ENCODE measurements at regions not wholly inside any gene's neighbourhood (a gene's known extent, or its start where the extent isn't known, plus 50 kb on each side); places are given as distances from the start of the nearest gene placed in this dataset.
A peak's percentile ranks its signal among the peaks of the same experiment; 100 is the strongest.

- no peak for DNase-seq (ENCODE audit: low read depth)
Measured at GRCh38 chr1:217090060-217090911, 367.1 kb upstream of the ESRRG start.

- peak; percentile 2 for DNase-seq (ENCODE audit: low read depth)
Measured at GRCh38 chr1:217089361-217090014, 366.3 kb upstream of the ESRRG start.

GRCh38 chr1:217088521-217089284 is 365.5 kb upstream of the ESRRG start:
- no peak for DNase-seq (ENCODE audit: low read depth)

- no peak for DNase-seq (ENCODE audit: low read depth)
Measured at GRCh38 chr1:217088011-217088410, 364.8 kb upstream of the ESRRG start.

GRCh38 chr1:217079584-217079983 is 356.4 kb upstream of the ESRRG start:
- no peak for DNase-seq (ENCODE audit: low read depth)

GRCh38 chr1:217078959-217079358 is 355.7 kb upstream of the ESRRG start:
- no peak for DNase-seq (ENCODE audit: low read depth)

- no peak for DNase-seq (ENCODE audit: low read depth)
Measured at GRCh38 chr1:217078078-217078690, 355.0 kb upstream of the ESRRG start.

GRCh38 chr1:217077426-217077825 is 354.2 kb upstream of the ESRRG start:
- no peak for DNase-seq (ENCODE audit: low read depth)

- no peak for DNase-seq (ENCODE audit: low read depth)
Measured at GRCh38 chr1:217076902-217077301, 353.7 kb upstream of the ESRRG start.

- DNase-seq (ENCODE audit: low read depth): no peak
Measured at GRCh38 chr1:217072926-217073325, 349.7 kb upstream of the ESRRG start.

GRCh38 chr1:217067642-217068041 is 344.4 kb upstream of the ESRRG start:
- DNase-seq (ENCODE audit: low read depth): no peak

- DNase-seq (ENCODE audit: low read depth): no peak
Measured at GRCh38 chr1:217066794-217067193, 343.6 kb upstream of the ESRRG start.

- DNase-seq (ENCODE audit: low read depth): no peak
Measured at GRCh38 chr1:217063172-217063908, 340.1 kb upstream of the ESRRG start.

- no peak for DNase-seq (ENCODE audit: low read depth)
Measured at GRCh38 chr1:217062586-217062985, 339.4 kb upstream of the ESRRG start.

GRCh38 chr1:217059401-217059800 is 336.2 kb upstream of the ESRRG start:
- DNase-seq (ENCODE audit: low read depth): no peak

- no peak for DNase-seq (ENCODE audit: low read depth)
Measured at GRCh38 chr1:217053676-217054075, 330.4 kb upstream of the ESRRG start.

GRCh38 chr1:217052626-217053025 is 329.4 kb upstream of the ESRRG start:
- no peak for DNase-seq (ENCODE audit: low read depth)

GRCh38 chr1:217052196-217052595 is 329.0 kb upstream of the ESRRG start:
- no peak for DNase-seq (ENCODE audit: low read depth)

GRCh38 chr1:217049721-217050120 is 326.5 kb upstream of the ESRRG start:
- no peak for DNase-seq (ENCODE audit: low read depth)

GRCh38 chr1:217049081-217049480 is 325.9 kb upstream of the ESRRG start:
- DNase-seq (ENCODE audit: low read depth): no peak

GRCh38 chr1:217048104-217048707 is 325.0 kb upstream of the ESRRG start:
- no peak for DNase-seq (ENCODE audit: low read depth)

Measured in stromal cell of bone marrow (primary cell).